Ovary (tissue), 7 donors: ENCODE measurements at regions not wholly inside any gene's neighbourhood (a gene's known extent, or its start where the extent isn't known, plus 50 kb on each side); places are given as distances from the start of the nearest gene placed in this dataset.

Experiments used
- DNase-seq, 5 donors: peaks; one replicate each; pipeline ENCODE4 v3.0.0-alpha.2; 2019 to 2020
- H3K27ac ChIP-seq, 2 donors: fragments of 200-600 bp; one replicate each; pipeline versions ENCODE4 v1.5.1 to v1.8.0; 2019 to 2022
- H3K27me3 ChIP-seq: fragments of 200-600 bp; one replicate; pipeline ENCODE4 v1.8.0; 2022
- H3K36me3 ChIP-seq: fragments of 200-600 bp; sonication (generic); one replicate; pipeline ENCODE4 v1.5.1; 2019
- H3K4me1 ChIP-seq: one replicate; pipeline ENCODE4 v1.8.1; 2013; ENCODE audit warnings: mild to moderate bottlenecking, moderate library complexity; ENCODE audit not compliant: insufficient read depth
- H3K4me3 ChIP-seq: fragments of 200-600 bp; sonication (generic); one replicate; pipeline ENCODE4 v1.5.1; 2017
- H3K9me3 ChIP-seq, 2 donors: fragments of 200-600 bp in 1 of 2; sonication (generic) in 1 of 2; one replicate each; pipeline versions ENCODE4 v1.5.1 to v1.8.1; 2013 to 2019; ENCODE audit warnings: mild to moderate bottlenecking in 1 of 2, moderate library complexity in 1 of 2
- CTCF ChIP-seq, 3 donors: fragments of 450-650 bp in 2 of 3; fragments of 200-600 bp in 1 of 3; IDR thresholded peaks; one replicate each; pipeline versions ENCODE4 v1.5.1 to v1.8.0; 2016 to 2022; ENCODE audit warnings: antibody characterized with exemption in 3 of 3, mild to moderate bottlenecking in 1 of 3
- EP300 ChIP-seq: sonication (generic); formaldehyde crosslinking; IDR thresholded peaks from one replicate; pipeline ENCODE4 v1.6.1; 2017; ENCODE audit warnings: antibody characterized with exemption
- POLR2A ChIP-seq: fragments of 450-650 bp; IDR thresholded peaks from one replicate; pipeline ENCODE4 v1.6.1; 2017; ENCODE audit warnings: antibody characterized with exemption, mild to moderate bottlenecking, moderate library complexity
- whole genome bisulfite sequencing, 3 donors: extraction: QIAGEN DNeasy Blood & Tissue Kit in 1 of 3; methylation state at CpG; one replicate each; pipeline versions ENCODE4 v1.1.5 to v1.1.7; 2013 to 2017; 5-methylcytosine and 5-hydroxymethylcytosine counted together
- intact Hi-C, 4 donors: fragments of 100-400 bp; cut with DNase I; formaldehyde crosslinking; loops; one replicate each; pipeline versions ENCODE4 v1.11.0 to v1.15.1; 2022 to 2023
- donor health status: DM: no; HTN: no; CAD: no; lungs with moderate emphysema.
- donor health status: DM: no; HTN: no; CAD: no.
- donor health status: Bipolar disorder and iron deficiency.
- donor health status: DM: no; HTN: no; CAD: no.
- donor health status: DM: yes; HTN: yes; CAD: no.

DNA sequence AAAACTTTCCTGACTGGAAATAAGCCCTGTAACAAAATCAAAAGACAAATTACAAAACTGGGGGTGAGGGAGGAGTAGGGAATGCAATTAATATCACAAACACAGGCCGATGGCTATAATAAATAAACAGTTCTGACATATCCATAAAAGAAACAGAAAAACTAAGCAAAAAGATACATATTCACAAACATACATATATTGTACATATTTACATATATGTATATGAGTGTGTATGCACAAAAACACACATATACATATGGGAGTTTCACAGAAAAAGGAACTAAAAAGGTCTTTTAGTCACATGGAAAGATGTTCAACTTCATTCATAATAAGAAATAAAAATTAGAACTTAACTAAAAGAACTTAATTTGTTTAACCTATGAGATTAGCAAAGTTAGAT lies 292.7 kb downstream of the TFAP2A start:
- DNase-seq, result no peak
- H3K4me1 ChIP-seq, result no peaks in the 10 kb centered on the region
- H3K27me3 ChIP-seq, result no peaks in the 10 kb centered on the region
- TF ChIP-seq EP300 (no peak), CTCF (IDR thresholded peaks at IDR 0.05) (no peak), POLR2A (no peak)
- intact Hi-C loops, result no loop called here
- no peak overlapping the region for H3K4me3 ChIP-seq
- H3K27ac ChIP-seq, result no peak overlapping the region
- no peaks in the 10 kb centered on the region for H3K9me3 ChIP-seq
- H3K36me3 ChIP-seq, result no peaks in the 10 kb centered on the region
- WGBS, 3 donors, result 23 to 30% (median 28%) methylated on average over 1 of the region's 1 CpG

DNA sequence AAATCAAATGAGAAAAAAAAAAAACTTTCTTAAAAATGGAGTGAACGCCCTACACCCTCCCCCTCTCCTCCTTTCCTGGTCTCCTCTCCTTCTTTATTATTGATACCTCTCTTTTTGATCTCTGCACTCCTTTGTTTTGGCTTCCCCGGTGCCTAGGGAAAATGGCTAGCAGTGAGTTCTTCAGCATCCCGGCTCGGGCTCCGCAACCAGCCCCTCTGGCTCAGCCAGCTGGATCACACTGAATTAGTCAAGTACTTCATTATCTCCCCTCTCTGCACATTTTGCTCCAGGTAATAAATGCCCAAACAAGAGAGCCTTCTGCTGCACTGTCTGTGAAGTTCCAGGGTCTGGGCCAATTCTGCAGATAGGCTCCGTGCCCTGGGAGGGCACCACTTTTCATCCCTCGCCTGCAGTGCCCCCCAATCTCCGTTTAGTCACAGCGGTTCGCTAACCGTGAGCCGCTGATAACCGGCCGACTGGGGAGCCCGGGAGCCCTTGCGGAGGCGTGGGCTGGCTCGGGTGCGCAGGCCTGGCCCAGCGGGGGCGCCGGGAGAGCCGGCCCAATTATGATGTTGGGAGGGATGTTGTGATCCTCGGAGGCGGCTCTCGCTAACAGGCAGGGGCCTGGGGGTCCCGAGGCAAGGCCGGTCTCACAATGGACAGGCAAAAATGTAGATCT lies 301.9 kb downstream of the TFAP2A start:
- Histone ChIP-seq H3K4me3 (no peak overlapping the region), H3K9me3 (no peaks in the 10 kb centered on the region), H3K36me3 (no peaks in the 10 kb centered on the region), H3K4me1 (no peaks in the 10 kb centered on the region), H3K27ac (no peak overlapping the region), H3K27me3 (no peaks in the 10 kb centered on the region)
- intact Hi-C loops, result no loop called here
- DNase-seq, result no peak
- TF ChIP-seq POLR2A (no peak), EP300 (no peak), CTCF (IDR thresholded peaks at IDR 0.05) (no peak)
- 1 to 3% (median 3%) methylated on average over 28 of the region's 28 CpGs for WGBS, 3 donors

DNA sequence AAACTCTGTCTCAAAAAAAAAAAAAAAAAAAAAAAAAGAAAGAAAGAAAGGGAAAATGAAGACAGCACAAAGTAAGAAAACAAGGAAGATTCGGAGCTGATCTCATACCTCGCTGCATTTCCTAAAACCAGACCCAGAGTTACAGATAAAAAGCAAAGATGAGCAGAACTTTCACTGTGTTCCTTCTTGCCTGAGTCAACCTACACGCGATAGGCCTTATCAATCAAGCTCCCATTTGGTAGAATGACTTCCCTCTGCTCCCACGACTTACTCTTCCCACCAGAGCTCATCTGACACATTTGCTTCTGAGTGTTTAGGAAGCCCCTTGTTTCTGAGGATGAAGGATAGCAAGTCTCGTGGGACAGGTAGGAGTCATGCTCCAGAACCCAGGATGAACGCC lies 302.9 kb downstream of the TFAP2A start:
- 49 to 78% (median 66%) methylated on average over 7 of the region's 7 CpGs for WGBS, 3 donors
- no peak for DNase-seq
- Histone ChIP-seq H3K4me1 (no peaks in the 10 kb centered on the region), H3K27me3 (no peaks in the 10 kb centered on the region), H3K9me3 (no peaks in the 10 kb centered on the region), H3K4me3 (no peak overlapping the region), H3K36me3 (no peaks in the 10 kb centered on the region), H3K27ac (no peak overlapping the region)
- no peak for TF ChIP-seq EP300
- TF ChIP-seq POLR2A, result no peak
- no peak for TF ChIP-seq CTCF (IDR thresholded peaks at IDR 0.05)
- intact Hi-C loops, result no loop called here

- TF ChIP-seq POLR2A, result no peak
- TF ChIP-seq EP300, result no peak
- WGBS, 3 donors, result 72 to 90% (median 80%) methylated on average over 4 of the region's 4 CpGs
- no peak for DNase-seq
- H3K4me3 ChIP-seq, result no peak overlapping the region
- no peaks in the 10 kb centered on the region for H3K27me3 ChIP-seq
- H3K4me1 ChIP-seq, result no peaks in the 10 kb centered on the region
- intact Hi-C loops, result no loop called here
- H3K36me3 ChIP-seq, result no peaks in the 10 kb centered on the region
- no peaks in the 10 kb centered on the region for H3K9me3 ChIP-seq
- H3K27ac ChIP-seq, result no peak overlapping the region
These were observed 313.2 kb downstream of the TFAP2A start for GRCh38 chr6:10101551-10102252.

DNA sequence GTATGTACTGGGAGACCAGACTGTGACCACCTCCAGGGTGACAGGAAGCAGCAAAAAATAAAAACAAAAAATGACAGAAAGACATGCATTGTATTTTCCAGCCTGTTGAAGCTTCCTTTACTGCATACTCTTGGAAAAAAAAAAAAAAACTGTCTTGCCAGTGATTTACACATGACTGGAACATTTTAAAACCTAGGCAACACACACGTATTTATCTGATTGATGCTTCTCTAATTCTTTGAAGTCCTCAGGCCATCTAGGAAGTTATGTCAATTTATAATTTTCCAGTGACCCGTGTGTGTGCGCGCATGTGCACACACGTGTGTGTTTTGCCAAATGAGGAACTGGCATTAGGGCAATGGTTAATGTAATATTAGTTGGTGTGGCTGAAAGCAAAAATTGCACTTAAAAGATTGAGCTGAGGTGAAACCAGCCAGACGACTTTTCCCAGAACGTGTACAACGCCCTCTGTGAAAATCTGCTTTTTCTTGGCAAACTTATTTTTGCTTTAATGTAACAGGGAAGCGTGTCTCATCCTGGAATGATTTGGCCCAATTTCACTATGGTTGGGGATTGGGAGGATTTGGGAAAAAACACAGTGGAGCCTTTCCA lies 315.2 kb downstream of the TFAP2A start:
- no peaks in the 10 kb centered on the region for H3K4me1 ChIP-seq
- H3K36me3 ChIP-seq, result no peaks in the 10 kb centered on the region
- no peak for DNase-seq
- no peak overlapping the region for H3K4me3 ChIP-seq
- H3K27me3 ChIP-seq, result no peaks in the 10 kb centered on the region
- intact Hi-C loops, result no loop called here
- 41 to 63% (median 48%) methylated on average over 9 of the region's 9 CpGs for WGBS, 3 donors
- no peak for TF ChIP-seq CTCF (IDR thresholded peaks at IDR 0.05)
- TF ChIP-seq POLR2A, result no peak
- TF ChIP-seq EP300, result no peak
- H3K27ac ChIP-seq, result no peak overlapping the region
- no peaks in the 10 kb centered on the region for H3K9me3 ChIP-seq
